GM23338 (cell line): ENCODE measurements at regions not wholly inside any gene's neighbourhood (a gene's known extent, or its start where the extent isn't known, plus 50 kb on each side); places are given as distances from the start of the nearest gene placed in this dataset.

Source experiments
- ATAC-seq: fragments of 200-7000 bp; cut with Tn5 transposase; 3 replicates; pipeline ENCODE4 v1.9.1; 2020
- DNase-seq: peaks from one replicate; pipeline ENCODE4 v3.0.0-alpha.2; 2015; ENCODE audit warnings: low spot score
- H2AFZ ChIP-seq: fragments of 200-600 bp; sonication (generic); 2 replicates; pipeline ENCODE4 v1.8.0; 2016; ENCODE audit warnings: antibody characterized with exemption, mild to moderate bottlenecking, moderate library complexity
- H3F3A ChIP-seq: fragments of 200-600 bp; sonication (generic); replicated peaks from 2 replicates; pipeline ENCODE4 v1.8.0; 2017; ENCODE audit warnings: antibody characterized with exemption, mixed run types, low read depth
- H3K27ac ChIP-seq: fragments of 200-600 bp; sonication (generic); 2 replicates; pipeline ENCODE4 v1.6.1; 2016; ENCODE audit warnings: low read depth
- H3K27me3 ChIP-seq: fragments of 200-600 bp; sonication (generic); 2 replicates; pipeline ENCODE4 v1.8.0; 2016; ENCODE audit warnings: mild to moderate bottlenecking, mixed run types, moderate library complexity; ENCODE audit not compliant: insufficient read depth
- H3K36me3 ChIP-seq: fragments of 200-600 bp; sonication (generic); 2 replicates; pipeline ENCODE4 v1.8.0; 2016; ENCODE audit warnings: mild to moderate bottlenecking; ENCODE audit not compliant: insufficient read depth
- H3K4me1 ChIP-seq: fragments of 200-600 bp; sonication (generic); 2 replicates; pipeline ENCODE4 v1.8.0; 2016; ENCODE audit warnings: mild to moderate bottlenecking, moderate library complexity; ENCODE audit not compliant: insufficient read depth
- H3K4me2 ChIP-seq: fragments of 200-600 bp; sonication (generic); 2 replicates; pipeline ENCODE4 v1.7.1; 2017; ENCODE audit warnings: mixed run types
- H3K4me3 ChIP-seq: fragments of 200-600 bp; sonication (generic); 2 replicates; pipeline ENCODE4 v1.6.1; 2016; ENCODE audit warnings: mixed run types
- H3K79me2 ChIP-seq: fragments of 200-600 bp; sonication (generic); replicated peaks from 2 replicates; pipeline ENCODE4 v1.8.0; 2017; ENCODE audit warnings: mild to moderate bottlenecking; ENCODE audit not compliant: insufficient read depth
- H3K9me2 ChIP-seq: fragments of 200-600 bp; sonication (generic); 2 replicates; pipeline ENCODE4 v1.8.0; 2017; ENCODE audit not compliant: insufficient read depth
- H4K20me1 ChIP-seq: fragments of 200-600 bp; sonication (generic); replicated peaks from 2 replicates; pipeline ENCODE4 v1.8.0; 2017; ENCODE audit warnings: mild to moderate bottlenecking; ENCODE audit not compliant: insufficient read depth
- H3K27ac Mint-ChIP-seq: 2 replicates; pipeline ENCODE4 v1.8.0; 2020; ENCODE audit warnings: inconsistent platforms, mild to moderate bottlenecking, moderate library complexity, mixed read lengths
- H3K27me3 Mint-ChIP-seq: 3 replicates; pipeline ENCODE4 v1.8.0; 2022; ENCODE audit warnings: low read depth, mild to moderate bottlenecking, moderate library complexity, mixed read lengths, inconsistent platforms; ENCODE audit not compliant: insufficient read depth, poor library complexity
- H3K36me3 Mint-ChIP-seq: 3 replicates; pipeline ENCODE4 v1.8.0; 2021; ENCODE audit warnings: low read depth, mild to moderate bottlenecking, inconsistent platforms, moderate library complexity, mixed read lengths
- H3K4me1 Mint-ChIP-seq: 3 replicates; pipeline ENCODE4 v1.8.0; 2020; ENCODE audit warnings: mild to moderate bottlenecking, inconsistent platforms, mixed read lengths
- H3K4me3 Mint-ChIP-seq: 3 replicates; pipeline ENCODE4 v1.8.0; 2021; ENCODE audit warnings: moderate library complexity, mild to moderate bottlenecking, inconsistent platforms, mixed read lengths
- H3K9me3 Mint-ChIP-seq: 3 replicates; pipeline ENCODE4 v1.8.0; 2020; ENCODE audit warnings: moderate library complexity, mild to moderate bottlenecking, inconsistent platforms, mixed read lengths
- CREB1 ChIP-seq: fragments of 250-450 bp; sonication (Bioruptor Pico); IDR thresholded peaks from 2 replicates; pipeline ENCODE4 v1.5.0; 2020; ENCODE audit warnings: low read depth, mild to moderate bottlenecking, moderate library complexity
- JUNB ChIP-seq: IDR thresholded peaks from one replicate; pipeline ENCODE4 v1.6.1; 2016; ENCODE audit warnings: antibody characterized with exemption; ENCODE audit not compliant: unreplicated experiment
- NANOG ChIP-seq: IDR thresholded peaks from 2 replicates; pipeline ENCODE4 v1.6.1; 2016; ENCODE audit warnings: antibody characterized with exemption, borderline replicate concordance
- STAT1 ChIP-seq: IDR thresholded peaks from one replicate; pipeline ENCODE4 v1.6.1; 2016; ENCODE audit warnings: antibody characterized with exemption; ENCODE audit not compliant: unreplicated experiment
- ZNF114 ChIP-seq: fragments of 250-450 bp; sonication (Bioruptor Pico); IDR thresholded peaks from 2 replicates; pipeline ENCODE4 v1.5.0; 2020; ENCODE audit warnings: mild to moderate bottlenecking, moderate library complexity
- ZNF462 ChIP-seq: fragments of 250-450 bp; sonication (Bioruptor Pico); IDR thresholded peaks from 2 replicates; pipeline ENCODE4 v1.5.0; 2020; ENCODE audit warnings: mild to moderate bottlenecking, moderate library complexity
- TF ChIP-seq, protein P1 (sequence below): IDR thresholded peaks from one replicate; pipeline ENCODE4 v1.6.1; 2018; ENCODE audit warnings: antibody characterized with exemption; ENCODE audit not compliant: unreplicated experiment

GRCh38 chr3:110894574-110894973 lies 177.0 kb upstream of the NECTIN3 start (continued):
- TF ChIP-seq ZNF462 (CRISPR knock-in tag) (no peak), ZNF114 (CRISPR knock-in tag) (no peak), NANOG (no peak)

DNA sequence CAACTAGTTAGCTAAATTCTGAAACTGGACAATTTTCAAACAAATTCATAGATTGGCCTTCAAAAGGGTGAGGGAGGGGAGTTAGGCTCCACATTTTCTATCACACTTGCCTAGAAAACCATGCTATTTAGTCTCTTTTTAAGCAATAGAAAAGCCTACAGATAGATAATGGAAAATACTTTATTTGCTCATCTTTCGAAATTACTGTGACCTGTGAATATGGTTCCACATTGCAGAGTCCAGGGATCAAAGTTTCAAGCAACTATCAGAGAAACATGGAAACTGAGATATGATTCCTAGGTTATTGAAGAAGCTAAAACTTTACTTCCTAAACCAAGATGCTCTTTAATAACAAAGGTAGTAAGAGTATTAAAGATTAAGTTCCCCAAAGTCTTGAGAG lies 176.6 kb upstream of the NECTIN3 start:
- H3K27ac ChIP-seq: no peak overlapping the region
- H4K20me1 ChIP-seq: no peaks in the 10 kb centered on the region
- no peak for TF ChIP-seq JUNB
- TF ChIP-seq, protein P1, sequence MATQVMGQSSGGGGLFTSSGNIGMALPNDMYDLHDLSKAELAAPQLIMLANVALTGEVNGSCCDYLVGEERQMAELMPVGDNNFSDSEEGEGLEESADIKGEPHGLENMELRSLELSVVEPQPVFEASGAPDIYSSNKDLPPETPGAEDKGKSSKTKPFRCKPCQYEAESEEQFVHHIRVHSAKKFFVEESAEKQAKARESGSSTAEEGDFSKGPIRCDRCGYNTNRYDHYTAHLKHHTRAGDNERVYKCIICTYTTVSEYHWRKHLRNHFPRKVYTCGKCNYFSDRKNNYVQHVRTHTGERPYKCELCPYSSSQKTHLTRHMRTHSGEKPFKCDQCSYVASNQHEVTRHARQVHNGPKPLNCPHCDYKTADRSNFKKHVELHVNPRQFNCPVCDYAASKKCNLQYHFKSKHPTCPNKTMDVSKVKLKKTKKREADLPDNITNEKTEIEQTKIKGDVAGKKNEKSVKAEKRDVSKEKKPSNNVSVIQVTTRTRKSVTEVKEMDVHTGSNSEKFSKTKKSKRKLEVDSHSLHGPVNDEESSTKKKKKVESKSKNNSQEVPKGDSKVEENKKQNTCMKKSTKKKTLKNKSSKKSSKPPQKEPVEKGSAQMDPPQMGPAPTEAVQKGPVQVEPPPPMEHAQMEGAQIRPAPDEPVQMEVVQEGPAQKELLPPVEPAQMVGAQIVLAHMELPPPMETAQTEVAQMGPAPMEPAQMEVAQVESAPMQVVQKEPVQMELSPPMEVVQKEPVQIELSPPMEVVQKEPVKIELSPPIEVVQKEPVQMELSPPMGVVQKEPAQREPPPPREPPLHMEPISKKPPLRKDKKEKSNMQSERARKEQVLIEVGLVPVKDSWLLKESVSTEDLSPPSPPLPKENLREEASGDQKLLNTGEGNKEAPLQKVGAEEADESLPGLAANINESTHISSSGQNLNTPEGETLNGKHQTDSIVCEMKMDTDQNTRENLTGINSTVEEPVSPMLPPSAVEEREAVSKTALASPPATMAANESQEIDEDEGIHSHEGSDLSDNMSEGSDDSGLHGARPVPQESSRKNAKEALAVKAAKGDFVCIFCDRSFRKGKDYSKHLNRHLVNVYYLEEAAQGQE: no peak
- no peak for TF ChIP-seq CREB1 (CRISPR knock-in tag)
- TF ChIP-seq STAT1: no peak
- TF ChIP-seq NANOG: no peak

More for the DNA sequence above, 176.6 kb upstream of the NECTIN3 start:
- Histone ChIP-seq H3K79me2 (no peaks in the 10 kb centered on the region), H3K4me2 (no peak overlapping the region), H3K27me3 (no peaks in the 10 kb centered on the region), H3F3A (no peaks in the 10 kb centered on the region), H3K36me3 (no peaks in the 10 kb centered on the region; the same call in 1 of the 2 replicates), H3K9me2 (peaks cover 42% of the 10 kb centered on the region), H3K4me1 (no peaks in the 10 kb centered on the region), H3K4me3 (no peak overlapping the region), H2AFZ (no peak overlapping the region)
- Mint-ChIP-seq H3K36me3 (peaks cover 27% of the 10 kb centered on the region), H3K27ac (no peak overlapping the region), H3K4me3 (no peak overlapping the region), H3K27me3 (peaks cover 3% of the 10 kb centered on the region), H3K9me3 (peaks cover 16% of the 10 kb centered on the region), H3K4me1 (peaks cover 4% of the 10 kb centered on the region; the same call in 2 of the 3 replicates)
- no peak for DNase-seq
- ATAC-seq: no peak
